GM12878 (cell line): ENCODE measurements at regions not wholly inside any gene's neighbourhood (a gene's known extent, or its start where the extent isn't known, plus 50 kb on each side); places are given as distances from the start of the nearest gene placed in this dataset.

Experiments
- ATAC-seq: fragments of 200-7000 bp; cut with Tn5 transposase; 3 replicates; pipeline ENCODE4 v1.9.1; 2020; ENCODE audit warnings: mild to moderate bottlenecking, moderate library complexity
- BruUV-seq: library from RNA; stranded (reverse); fragments of 400-500 nt; replicated peaks from 2 replicates; lab custom pipeline; 2021; lab: Mats Ljungman, UMichigan
- CTCF ChIA-PET: fragments of 300-600 bp; sonication (Branson Sonifier 250); formaldehyde crosslinking; extraction: SDS; loops from one replicate; lab custom pipeline; 2021; ENCODE audit warnings: inconsistent platforms; lab: Yijun Ruan, JAX
- POLR2A ChIA-PET: fragments of 350-600 bp; formaldehyde crosslinking; extraction: SDS; loops from one replicate; lab custom pipeline; 2021; ENCODE audit warnings: inconsistent platforms; lab: Charles Lee
- RAD21 ChIA-PET: fragments of 300-600 bp; sonication (Branson Sonifier 250); formaldehyde crosslinking; loops from one replicate; lab custom pipeline; 2023; ENCODE audit warnings: antibody characterized with exemption; ENCODE audit not compliant: unreplicated experiment; lab: Charles Lee
- SMC1A ChIA-PET: fragments of 300-600 bp; sonication (Branson Sonifier 250); formaldehyde crosslinking; loops from one replicate; lab custom pipeline; 2023; ENCODE audit not compliant: unreplicated experiment, uncharacterized antibody; lab: Charles Lee
- DNase-seq: peaks from one replicate; pipeline ENCODE4 v3.0.0-alpha.2; 2011; ENCODE audit warnings: low read depth, low spot score
- FAIRE-seq: peaks from 3 replicates; lab custom pipeline; 2011; peaks lifted over from hg19 to GRCh38; lab: Jason Lieb, UNC
- H2AFZ ChIP-seq: 2 replicates; pipeline ENCODE4 v1.6.0; 2011; ENCODE audit warnings: low read depth, low read length, control low read depth; ENCODE audit not compliant: control insufficient read depth
- H3K27ac ChIP-seq: 2 replicates; pipeline ENCODE4 v1.5.1; 2011; ENCODE audit warnings: control low read depth; ENCODE audit not compliant: control insufficient read depth, insufficient read depth
- H3K27me3 ChIP-seq, 2 experiments: replicated peaks in 1 of 2; 2 replicates each; pipeline versions ENCODE4 v1.6.0 to v1.6.1; 2011; ENCODE audit warnings: low read length in 1 of 2; ENCODE audit not compliant: control insufficient read depth in 2 of 2, insufficient read depth in 2 of 2
- H3K36me3 ChIP-seq, 2 experiments: 2 replicates each; pipeline ENCODE4 v1.5.1; 2011; ENCODE audit warnings: low read length in 1 of 2; ENCODE audit not compliant: control insufficient read depth in 2 of 2, insufficient read depth in 2 of 2
- H3K4me1 ChIP-seq: 2 replicates; pipeline ENCODE4 v1.6.1; 2011; ENCODE audit warnings: mild to moderate bottlenecking, low read length, moderate library complexity, mixed read lengths; ENCODE audit not compliant: control insufficient read depth, insufficient read depth
- H3K4me2 ChIP-seq: 2 replicates; pipeline ENCODE4 v1.6.0; 2011; ENCODE audit warnings: control low read depth; ENCODE audit not compliant: control insufficient read depth, insufficient read depth
- H3K4me3 ChIP-seq: fragments of 200-600 bp; sonication (generic); 2 replicates; pipeline ENCODE4 v1.5.1; 2016
- H3K79me2 ChIP-seq: 2 replicates; pipeline ENCODE4 v1.6.0; 2011; ENCODE audit warnings: low read length; ENCODE audit not compliant: control insufficient read depth, insufficient read depth
- H3K9ac ChIP-seq: 2 replicates; pipeline ENCODE4 v1.8.0; 2011; ENCODE audit warnings: low read length, control low read depth, mixed read lengths; ENCODE audit not compliant: control insufficient read depth, insufficient read depth
- H3K9me3 ChIP-seq: replicated peaks from 3 replicates; pipeline ENCODE4 v1.5.1; 2011; ENCODE audit warnings: mild to moderate bottlenecking, low read length; ENCODE audit not compliant: control insufficient read depth, insufficient read depth
- H4K20me1 ChIP-seq: 2 replicates; pipeline ENCODE4 v1.6.0; 2011; ENCODE audit not compliant: control insufficient read depth, insufficient read depth
- BACH1 ChIP-seq: fragments of 450-650 bp; IDR thresholded peaks from 2 replicates; pipeline ENCODE4 v1.6.1; 2017; ENCODE audit warnings: mild to moderate bottlenecking, borderline replicate concordance
- BHLHE40 ChIP-seq, 2 experiments: fragments of 450-650 bp in 1 of 2; IDR thresholded peaks; 2 replicates each; pipeline ENCODE4 v1.6.1; 2011 to 2017; ENCODE audit warnings: low read depth in 2 of 2, borderline replicate concordance in 1 of 2, improper control_type of control experiment in 1 of 2, low read length in 1 of 2, mild to moderate bottlenecking in 1 of 2
- CHD1 ChIP-seq: IDR thresholded peaks from 2 replicates; pipeline ENCODE4 v1.6.1; 2012; ENCODE audit warnings: low read depth, low read length, improper control_type of control experiment
- ESRRA ChIP-seq: IDR thresholded peaks from 2 replicates; pipeline ENCODE4 v1.6.1; 2012; ENCODE audit warnings: mild to moderate bottlenecking, low read length, improper control_type of control experiment
- GABPA ChIP-seq: IDR thresholded peaks from 2 replicates; pipeline ENCODE4 v1.6.1; 2014; ENCODE audit warnings: antibody characterized with exemption, low read depth, mild to moderate bottlenecking, inconsistent platforms
- HCFC1 ChIP-seq: fragments of 150-350 bp; IDR thresholded peaks from 2 replicates; pipeline ENCODE4 v1.6.1; 2014; ENCODE audit warnings: low read length
- JUND ChIP-seq: IDR thresholded peaks from 2 replicates; pipeline ENCODE4 v1.6.1; 2012; ENCODE audit warnings: low read depth, mild to moderate bottlenecking, low read length, improper control_type of control experiment, moderate library complexity
- MYC ChIP-seq: IDR thresholded peaks from 2 replicates; pipeline ENCODE4 v1.6.1; 2011; ENCODE audit warnings: mild to moderate bottlenecking, low read length, moderate library complexity, inconsistent platforms; ENCODE audit not compliant: insufficient read depth, insufficient replicate concordance, insufficient read length, severe bottlenecking
- NFYB ChIP-seq: IDR thresholded peaks from 2 replicates; pipeline ENCODE4 v1.6.1; 2011; ENCODE audit warnings: low read depth, mild to moderate bottlenecking, low read length, improper control_type of control experiment, moderate library complexity; ENCODE audit not compliant: insufficient read depth
- RAD51 ChIP-seq: fragments of 450-650 bp; IDR thresholded peaks from 2 replicates; pipeline ENCODE4 v1.6.1; 2016; ENCODE audit warnings: moderate library complexity, mild to moderate bottlenecking, inconsistent platforms
- SMARCA5 ChIP-seq: fragments of 450-650 bp; IDR thresholded peaks from 2 replicates; pipeline ENCODE4 v1.6.1; 2017; ENCODE audit warnings: mild to moderate bottlenecking
- SRF ChIP-seq, 2 experiments: IDR thresholded peaks; 2 replicates each; pipeline ENCODE4 v1.6.1; 2011; ENCODE audit warnings: low read depth in 2 of 2, low read length in 2 of 2, mild to moderate bottlenecking in 1 of 2, moderate library complexity in 1 of 2
- SUZ12 ChIP-seq: fragments of 200-600 bp; sonication (generic); IDR thresholded peaks from one replicate; pipeline ENCODE4 v1.6.1; 2018; ENCODE audit warnings: antibody characterized with exemption, mild to moderate bottlenecking; ENCODE audit not compliant: unreplicated experiment
- TAF1 ChIP-seq: IDR thresholded peaks from 2 replicates; pipeline ENCODE4 v1.6.1; 2011; ENCODE audit warnings: mild to moderate bottlenecking, low read depth, low read length, borderline replicate concordance
- YBX1 ChIP-seq: fragments of 450-650 bp; IDR thresholded peaks from 2 replicates; pipeline ENCODE4 v1.6.1; 2016; ENCODE audit warnings: antibody characterized with exemption
- ZBTB11 ChIP-seq: fragments of 450-650 bp; formaldehyde crosslinking; IDR thresholded peaks from 2 replicates; pipeline ENCODE4 v1.5.0; 2022; ENCODE audit warnings: mild to moderate bottlenecking, missing genetic modification characterization
- WGBS: methylation state at CpG from one replicate; pipeline ENCODE4 v1.1.6; 2016; ENCODE audit warnings: low lambda C conversion rate; ENCODE audit not compliant: insufficient replicate concordance, insufficient coverage; ENCODE audit errors: missing lambda C conversion rate; 5-methylcytosine and 5-hydroxymethylcytosine counted together
- in situ Hi-C: fragments of 300-500 bp; cut with MboI; formaldehyde crosslinking; loops from 9 replicates; pipeline ENCODE4 v1.14.3; 2018; ENCODE audit warnings: mixed read lengths
- intact Hi-C: fragments of 100-400 bp; cut with micrococcal nuclease; formaldehyde crosslinking; loops from one replicate; pipeline ENCODE4 v1.14.2; 2022; ENCODE audit not compliant: unreplicated experiment
- TF ChIP-seq, protein P1 (sequence below): fragments of 150-350 bp; IDR thresholded peaks from 2 replicates; pipeline ENCODE4 v1.6.1; 2014; ENCODE audit warnings: mild to moderate bottlenecking, low read depth, low read length

GRCh38 chr4:154691229-154691628, 52.6 kb upstream of the LRAT start:
- FAIRE-seq (no peak), ATAC-seq (no peak), DNase-seq (no peak)
- Histone ChIP-seq H3K27ac (no peak overlapping the region), H3K27me3 (no peaks in the 10 kb centered on the region), H2AFZ (no peak overlapping the region), H3K36me3 (no peaks in the 10 kb centered on the region), H3K79me2 (no peaks in the 10 kb centered on the region), H3K9ac (no peak overlapping the region), H3K4me2 (no peak overlapping the region), H3K4me3 (no peak overlapping the region), H4K20me1 (no peaks in the 10 kb centered on the region), H3K9me3 (no peaks in the 10 kb centered on the region), H3K4me1 (no peaks in the 10 kb centered on the region)
- SMC1A ChIA-PET, result no interaction called here
- CTCF ChIA-PET, result interaction anchor here (1.2 kb wide), 1 partner anchor 9 kb away, joined by 3 read pairs; no protein-coding TSS in a partner anchor
- 3% methylated on average over 2 of the region's 2 CpGs for WGBS
- POLR2A ChIA-PET, result no interaction called here
- in situ Hi-C loops (no loop called here), intact Hi-C loops (no loop called here)
- RAD21 ChIA-PET, result no interaction called here
- no peak for TF ChIP-seq BACH1
- no peak for TF ChIP-seq ZBTB11 (CRISPR knock-in tag)
- TF ChIP-seq SMARCA5, result no peak
- no peak for TF ChIP-seq CHD1
- TF ChIP-seq ESRRA, result no peak
- no peak for TF ChIP-seq JUND
- TF ChIP-seq HCFC1, result no peak
- no peak for TF ChIP-seq GABPA
- no peak for TF ChIP-seq YBX1
- TF ChIP-seq MYC, result no peak
- TF ChIP-seq TAF1, result no peak
- TF ChIP-seq SUZ12, result no peak
- TF ChIP-seq SRF (IDR thresholded peaks at IDR 0.05; ENCODE audit: low read depth in 2 of 2, low read length in 2 of 2), result no peak
- no peak for TF ChIP-seq NFYB
- TF ChIP-seq, protein P1, sequence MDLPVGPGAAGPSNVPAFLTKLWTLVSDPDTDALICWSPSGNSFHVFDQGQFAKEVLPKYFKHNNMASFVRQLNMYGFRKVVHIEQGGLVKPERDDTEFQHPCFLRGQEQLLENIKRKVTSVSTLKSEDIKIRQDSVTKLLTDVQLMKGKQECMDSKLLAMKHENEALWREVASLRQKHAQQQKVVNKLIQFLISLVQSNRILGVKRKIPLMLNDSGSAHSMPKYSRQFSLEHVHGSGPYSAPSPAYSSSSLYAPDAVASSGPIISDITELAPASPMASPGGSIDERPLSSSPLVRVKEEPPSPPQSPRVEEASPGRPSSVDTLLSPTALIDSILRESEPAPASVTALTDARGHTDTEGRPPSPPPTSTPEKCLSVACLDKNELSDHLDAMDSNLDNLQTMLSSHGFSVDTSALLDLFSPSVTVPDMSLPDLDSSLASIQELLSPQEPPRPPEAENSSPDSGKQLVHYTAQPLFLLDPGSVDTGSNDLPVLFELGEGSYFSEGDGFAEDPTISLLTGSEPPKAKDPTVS, result no peak
- no peak for TF ChIP-seq BHLHE40 (IDR thresholded peaks at IDR 0.05; ENCODE audit: borderline replicate concordance in 1 of 2, low read depth in 2 of 2, low read length in 1 of 2)
- TF ChIP-seq RAD51, result no peak
- no TSS peak for BruUV-seq
